ENCODE measurements at regions not wholly inside any gene's neighbourhood (a gene's known extent, or its start where the extent isn't known, plus 50 kb on each side); places are given as distances from the start of the nearest gene placed in this dataset.
A peak's percentile ranks its signal among the peaks of the same experiment; 100 is the strongest.
"Not testable (repeated sequence)": the region's sequence is repeated elsewhere in the genome, so short reads cannot be mapped to it uniquely, and the experiment has no call there.

DNA sequence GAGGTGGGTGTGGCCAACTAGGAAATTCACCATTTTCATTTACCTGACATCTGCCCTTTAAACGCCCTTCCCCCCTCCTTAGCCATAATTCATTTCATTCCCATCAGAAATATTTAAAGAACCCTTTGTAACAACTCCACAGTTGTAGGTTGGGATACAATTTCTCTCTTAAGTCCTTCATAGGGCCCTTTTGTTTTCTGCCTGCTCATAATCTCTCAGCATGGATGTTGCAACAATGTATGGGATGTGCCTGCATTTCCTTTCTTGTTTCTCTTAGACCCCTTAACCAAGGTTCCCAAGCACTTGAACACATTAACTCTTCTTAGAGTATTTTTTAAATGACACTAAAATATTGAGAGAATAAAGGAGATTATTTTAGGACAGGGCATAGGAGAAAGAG is 51.7 kb upstream of the MYO10 start:
- DNase-seq (ENCODE audit: low spot score) = no peak

DNA sequence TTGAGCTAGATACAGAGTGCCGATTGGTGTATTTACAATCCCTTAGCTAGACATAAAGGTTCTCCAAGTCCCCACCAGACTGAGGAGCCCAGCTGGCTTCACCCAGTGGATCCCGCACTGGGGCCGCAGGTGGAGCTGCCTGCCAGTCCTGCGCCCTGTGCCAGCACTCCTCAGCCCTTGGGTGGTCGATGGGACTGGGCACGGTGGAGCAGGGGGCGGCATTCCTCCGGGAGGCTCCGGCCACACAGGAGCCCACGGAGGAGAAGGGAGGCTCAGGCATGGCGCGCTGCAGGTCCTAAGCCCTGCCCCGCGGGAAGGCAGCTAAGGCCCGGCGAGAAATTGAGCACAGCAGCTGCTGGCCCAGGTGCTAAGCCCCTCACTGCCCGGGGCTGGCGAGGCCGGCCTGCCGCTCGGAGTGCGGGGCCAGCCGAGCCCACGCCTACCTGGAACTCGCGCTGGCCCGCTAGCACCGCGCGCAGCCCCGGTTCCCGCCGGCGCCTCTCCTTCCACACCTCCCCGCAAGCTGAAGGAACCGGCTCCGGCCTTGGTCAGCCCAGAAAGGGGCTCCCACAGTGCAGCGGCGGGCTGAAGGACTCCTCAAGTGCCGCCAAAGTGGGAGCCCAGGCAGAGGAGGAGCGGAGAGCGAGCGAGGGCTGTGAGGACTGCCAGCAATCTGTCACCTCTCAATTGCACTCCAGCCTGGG is 54.9 kb upstream of the MYO10 start:
- DNase-seq (ENCODE audit: low spot score) = not testable (repeated sequence)

GRCh38 chr5:16992006-16992405 is 55.9 kb upstream of the MYO10 start:
- DNase-seq (ENCODE audit: low spot score) = peak; percentile 59

DNA sequence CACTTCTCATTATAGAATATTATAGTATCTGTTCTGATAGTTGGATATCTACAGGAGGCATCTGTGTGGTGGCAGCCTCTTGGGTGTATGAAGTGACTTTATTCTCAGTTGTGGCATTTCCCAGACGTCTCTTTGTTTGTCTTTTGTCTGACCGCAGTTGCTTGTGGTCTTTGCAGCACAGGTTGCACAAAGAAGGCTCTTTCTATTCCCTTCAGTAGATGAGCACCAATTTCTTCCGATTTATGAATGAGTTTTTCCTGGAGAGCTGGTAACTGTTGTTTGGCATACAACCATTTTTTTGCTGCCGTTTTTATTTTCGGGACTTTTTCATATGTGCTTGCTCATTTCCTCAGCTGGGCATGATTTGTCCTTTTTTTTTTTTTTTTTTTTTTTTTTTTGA is 56.4 kb upstream of the MYO10 start:
- no peak for DNase-seq (ENCODE audit: low spot score)

DNA sequence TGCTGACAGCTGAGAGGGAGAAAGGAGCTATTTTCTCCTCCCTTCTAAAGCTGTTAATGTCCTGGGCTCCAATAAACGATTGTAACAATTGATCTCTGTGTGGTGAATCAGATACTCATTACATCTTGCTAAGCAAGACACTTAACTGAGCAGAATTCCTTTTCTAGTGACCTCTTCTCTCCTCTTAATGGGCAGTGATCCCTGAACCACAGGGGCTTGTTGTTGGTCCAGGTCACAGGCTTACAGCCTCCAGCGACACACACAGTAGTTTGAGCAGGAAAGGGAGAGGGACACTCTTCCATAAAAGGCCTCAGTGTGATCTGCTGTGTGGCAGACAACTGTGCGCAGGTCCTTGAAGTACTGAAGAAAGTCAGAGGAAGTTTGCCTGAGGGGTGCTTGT is 58.5 kb upstream of the MYO10 start:
- DNase-seq (ENCODE audit: low spot score) = no peak

- DNase-seq (ENCODE audit: low spot score) = no peak
Observed at GRCh38 chr5:16995372-16995771, 59.3 kb upstream of the MYO10 start.

DNA sequence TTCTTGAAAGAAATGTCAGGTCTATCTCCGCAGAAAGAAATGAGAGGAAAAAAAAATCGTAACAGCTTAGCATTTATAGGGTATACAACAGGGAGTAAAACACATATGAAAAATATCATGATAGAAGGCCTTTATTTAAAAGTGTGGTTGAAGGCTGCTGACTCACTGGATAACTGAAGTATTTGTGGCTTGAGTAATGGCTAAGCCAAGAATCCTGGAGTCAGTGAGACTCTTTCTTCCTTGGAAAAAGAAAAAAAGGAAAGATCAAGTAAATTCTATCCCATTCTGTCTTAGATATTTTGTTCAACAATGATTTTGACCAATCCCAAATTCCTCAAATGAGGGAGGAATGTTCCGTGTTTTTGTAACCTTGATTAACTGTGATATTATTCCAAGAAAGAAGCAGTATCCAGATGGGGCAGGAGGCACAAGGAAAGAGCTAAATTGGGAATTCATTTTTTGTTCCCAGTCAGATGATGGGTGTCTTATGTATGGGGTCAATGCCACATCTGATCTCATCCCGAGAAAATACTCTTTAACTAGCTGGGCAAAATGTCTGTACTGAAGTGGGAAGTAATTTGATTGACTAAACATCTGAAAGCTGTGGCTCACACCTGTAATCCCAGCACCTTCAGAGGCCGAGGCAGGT is 64.3 kb upstream of the MYO10 start:
- DNase-seq (ENCODE audit: low spot score) = peak; percentile 79

GRCh38 chr5:17001428-17001827 is 65.3 kb upstream of the MYO10 start:
- DNase-seq (ENCODE audit: low spot score) = no peak

DNA sequence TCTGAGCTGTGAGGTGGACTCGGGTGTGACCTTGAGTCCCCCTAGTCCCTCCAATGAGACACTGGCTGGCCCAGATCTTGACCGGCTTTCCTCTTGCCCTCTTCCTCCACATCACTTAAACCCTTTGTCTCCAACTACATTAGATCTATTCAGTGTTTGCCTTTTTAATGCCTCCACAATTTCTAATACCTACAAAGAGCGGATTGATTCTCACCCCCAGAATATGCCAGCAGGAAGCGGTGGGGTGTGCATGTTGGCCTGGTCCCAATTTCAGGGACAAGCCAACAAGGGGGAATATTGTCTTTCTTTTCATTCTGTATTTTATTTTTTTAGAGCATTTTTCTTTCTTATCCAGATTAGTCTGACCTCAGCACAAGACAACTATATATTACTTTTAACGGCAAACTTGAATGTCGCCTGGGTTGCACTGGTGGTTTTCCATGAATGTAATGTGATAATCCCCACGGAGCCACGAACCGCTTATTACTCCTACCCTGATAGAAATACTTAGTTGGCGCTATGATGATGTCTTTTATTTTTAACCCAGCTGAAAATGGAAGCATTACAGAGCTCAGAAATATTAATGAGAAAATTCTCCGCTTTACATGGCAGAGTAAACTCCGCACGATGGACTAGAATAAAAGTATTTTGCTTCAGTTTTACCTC is 68.5 kb upstream of the MYO10 start:
- no peak for DNase-seq (ENCODE audit: low spot score)

DNA sequence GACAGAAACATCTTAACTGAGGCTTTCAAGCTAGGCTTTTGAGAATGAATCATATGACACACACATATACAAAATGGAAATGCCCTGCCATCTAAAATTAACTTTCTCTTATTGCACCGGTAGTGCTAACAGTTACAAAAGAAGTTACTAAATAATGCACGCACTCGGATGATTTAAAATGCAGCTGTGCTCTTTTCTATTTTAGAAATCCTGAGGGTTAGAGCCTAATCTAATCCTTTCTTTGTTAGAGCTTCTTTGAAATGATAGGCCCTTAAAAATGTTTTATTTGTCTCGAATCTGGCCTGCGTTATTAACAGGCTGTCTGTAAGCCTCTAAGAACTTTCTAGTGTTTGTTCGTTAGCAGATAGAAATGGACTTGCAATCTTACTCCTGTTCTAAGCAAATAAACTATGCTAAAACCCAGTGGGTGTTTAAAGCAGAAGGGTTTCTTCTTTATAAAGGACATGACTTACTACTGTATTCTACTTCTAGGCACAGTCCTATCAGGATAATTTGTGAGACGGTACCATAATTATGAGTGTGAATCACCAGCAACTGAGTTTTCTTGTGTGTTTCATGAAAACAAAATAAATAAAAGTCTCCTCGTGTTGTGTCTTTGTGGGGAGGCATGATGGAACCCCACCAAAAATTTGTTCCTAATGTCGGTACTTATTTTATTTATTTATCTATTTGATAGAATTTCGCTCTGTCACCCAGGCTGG is 69.2 kb upstream of the MYO10 start:
- no peak for DNase-seq (ENCODE audit: low spot score)

GRCh38 chr5:17012289-17012688 is 76.2 kb upstream of the MYO10 start:
- DNase-seq (ENCODE audit: low spot score) = no peak

DNA sequence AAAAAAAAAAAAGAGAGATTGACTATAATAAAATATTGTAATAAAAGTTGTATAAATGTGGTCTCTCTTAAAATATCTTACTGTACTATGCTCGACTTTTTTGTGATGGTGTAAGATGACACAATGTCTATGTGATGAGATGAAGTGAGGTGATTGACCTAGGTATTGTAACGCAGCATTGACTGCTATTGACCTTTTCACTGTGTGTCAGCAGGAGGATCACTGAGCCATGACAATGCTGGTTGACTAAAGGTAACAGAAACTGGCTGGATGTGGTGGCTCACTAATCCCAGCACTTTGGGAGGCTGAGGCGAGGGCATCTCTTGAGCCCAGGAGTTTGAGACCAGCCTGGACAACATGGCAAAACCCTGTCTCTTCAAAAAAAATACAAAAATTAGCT is 78.6 kb upstream of the MYO10 start:
- no peak for DNase-seq (ENCODE audit: low spot score)

DNA sequence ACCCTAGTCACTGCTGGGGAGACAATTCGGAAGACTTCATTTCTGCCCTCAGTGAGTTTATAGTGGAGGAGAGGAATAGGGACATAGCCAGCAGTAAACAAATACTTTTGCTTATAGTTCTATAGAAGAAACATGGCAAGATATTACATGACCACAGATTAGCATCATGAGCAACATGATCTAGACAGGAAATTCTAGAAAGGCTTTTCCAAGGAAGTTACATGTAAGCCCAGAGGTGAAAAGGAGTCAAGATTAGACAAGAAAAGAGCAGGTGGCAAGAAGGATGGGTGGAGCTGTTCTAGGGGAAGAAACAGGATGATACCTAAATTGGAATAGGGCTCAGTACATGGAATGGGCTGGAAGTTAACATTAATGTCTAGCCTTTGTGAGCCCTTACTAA is 82.8 kb upstream of the MYO10 start:
- no peak for DNase-seq (ENCODE audit: low spot score)

DNA sequence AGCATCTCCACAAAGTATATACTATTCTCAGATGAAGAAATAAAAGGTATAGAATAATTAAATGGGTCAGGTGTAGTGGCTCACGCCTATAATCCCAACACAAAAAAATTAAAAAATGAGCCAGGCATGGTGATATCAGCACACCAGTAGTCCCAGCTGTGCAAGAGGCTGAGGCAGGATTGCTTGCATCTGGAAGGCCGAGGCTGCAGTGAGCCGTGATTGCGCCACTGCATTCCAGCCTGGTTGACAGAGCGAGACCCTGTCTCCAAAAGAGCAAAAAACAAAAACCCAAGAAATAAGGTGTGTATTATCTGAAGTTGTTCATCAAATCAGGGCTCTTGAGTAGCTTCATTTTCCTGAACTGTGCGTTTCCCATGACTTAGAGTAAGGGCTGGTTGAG is 83.2 kb upstream of the MYO10 start:
- no peak for DNase-seq (ENCODE audit: low spot score)

DNA sequence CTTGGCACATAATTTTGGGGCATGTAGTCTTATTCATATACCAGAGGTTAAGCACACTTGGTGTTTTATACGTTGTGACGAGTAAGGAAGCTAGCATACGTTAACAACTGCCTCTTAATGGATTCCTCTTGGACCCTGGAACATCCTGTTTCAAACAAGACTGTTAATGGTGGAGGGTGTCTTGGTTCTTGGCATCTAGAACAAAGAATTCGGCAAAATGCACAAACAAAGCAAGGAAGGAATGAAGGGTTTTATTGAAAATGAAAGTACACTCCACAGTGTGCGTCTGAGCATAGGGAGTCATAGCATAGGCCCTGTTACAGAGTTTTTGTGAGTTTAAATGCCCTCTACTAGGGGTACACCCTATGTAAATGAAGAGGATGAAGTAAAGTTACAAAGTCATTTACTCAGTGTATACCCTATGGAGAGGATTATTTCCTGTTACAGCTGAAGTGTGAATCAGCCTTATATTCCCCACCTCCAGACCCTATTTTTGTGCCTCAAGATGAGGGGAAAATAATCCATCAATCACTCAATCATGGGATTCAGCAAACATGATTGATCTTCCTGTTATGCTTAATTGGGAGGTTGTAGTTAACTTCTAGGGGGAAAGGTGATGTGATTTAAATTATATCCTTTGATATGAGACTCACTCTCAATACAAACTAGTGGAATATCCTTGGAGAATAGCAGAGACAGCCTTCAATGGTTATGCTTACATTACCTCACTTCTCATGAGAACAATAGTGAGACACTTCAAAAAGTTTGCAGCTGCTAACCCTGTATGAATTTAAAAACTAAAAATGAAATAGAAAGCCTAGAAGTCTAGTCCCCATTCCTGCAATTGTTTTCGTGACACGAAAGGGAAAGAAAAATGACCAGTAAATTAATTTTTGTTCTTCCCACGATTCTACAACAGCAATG is 84.9 kb upstream of the MYO10 start:
- no peak for DNase-seq (ENCODE audit: low spot score)

DNA sequence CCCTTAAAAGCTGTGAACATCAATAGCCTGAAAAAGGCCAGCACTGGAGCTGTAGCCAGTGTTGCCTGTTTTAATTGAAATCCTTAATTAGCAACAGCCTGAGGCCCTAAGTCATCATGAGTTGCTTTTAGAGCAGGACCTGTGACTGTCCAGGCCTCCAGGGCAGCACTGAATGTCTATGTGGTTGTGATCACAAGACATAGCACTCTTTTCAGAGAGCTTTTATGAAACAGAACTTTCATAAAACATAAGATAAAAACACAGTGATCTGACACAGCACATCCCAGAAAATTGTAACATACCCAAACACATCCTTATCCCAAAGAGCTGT is 85.5 kb upstream of the MYO10 start:
- no peak for DNase-seq (ENCODE audit: low spot score)

GRCh38 chr5:17022296-17022695 is 86.2 kb upstream of the MYO10 start:
- DNase-seq (ENCODE audit: low spot score) = no peak

DNA sequence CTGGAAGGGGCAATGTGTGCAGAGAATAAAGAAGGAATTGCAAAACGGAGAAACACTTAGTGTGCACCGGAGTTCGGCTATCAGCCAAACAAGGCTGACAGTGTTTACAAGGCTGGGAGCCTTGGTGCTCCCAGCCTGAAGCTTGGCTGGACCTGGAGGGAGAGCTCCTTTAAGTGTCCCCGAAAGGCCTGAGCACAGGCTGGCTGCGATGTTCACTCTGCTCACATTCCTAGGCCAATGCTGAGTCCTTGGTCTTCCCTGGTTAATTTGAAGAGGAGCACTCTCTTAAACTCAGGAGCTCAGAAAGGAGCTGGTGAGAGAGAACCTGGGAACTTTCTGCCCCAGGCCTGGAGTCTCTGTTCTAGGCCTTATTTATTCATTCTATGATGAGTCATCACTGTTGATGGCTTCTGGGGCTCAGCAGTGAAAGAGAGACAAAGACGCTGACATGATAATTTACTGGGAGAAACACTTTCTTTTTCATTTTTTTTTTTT is 88.6 kb upstream of the MYO10 start:
- peak; percentile 73 for DNase-seq (ENCODE audit: low spot score)

GRCh38 chr5:17031659-17032277 is 95.7 kb upstream of the MYO10 start:
- DNase-seq (ENCODE audit: low spot score) = not testable (repeated sequence)

GRCh38 chr5:17032314-17032985 is 96.4 kb upstream of the MYO10 start:
- DNase-seq (ENCODE audit: low spot score) = not testable (repeated sequence)

DNA sequence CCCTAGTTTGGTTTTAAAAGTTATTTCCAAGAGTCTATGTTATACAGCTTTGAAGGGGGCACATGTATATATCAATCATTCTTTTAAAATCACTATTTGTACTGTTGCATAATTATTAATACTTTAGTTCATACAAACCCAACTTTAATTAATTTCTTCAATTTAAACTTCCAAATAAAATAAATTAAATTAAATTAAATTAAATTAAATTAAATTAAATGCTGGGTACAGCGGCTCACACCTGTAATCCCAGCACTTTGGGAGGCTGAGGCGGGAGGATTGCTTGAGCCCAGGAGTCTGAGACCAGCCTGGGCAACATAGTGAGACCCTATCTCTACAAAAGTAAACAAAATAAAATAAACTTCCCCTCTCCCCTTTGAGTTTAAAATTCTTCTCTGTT is 98.9 kb upstream of the MYO10 start:
- DNase-seq (ENCODE audit: low spot score) = not testable (repeated sequence)
